Uterus (tissue), 2 donors: ENCODE measurements at regions not wholly inside any gene's neighbourhood (a gene's known extent, or its start where the extent isn't known, plus 50 kb on each side); places are given as distances from the start of the nearest gene placed in this dataset.

Experiments
- CTCF ChIP-seq, 4 experiments: fragments of 200-600 bp in 2 of 4; fragments of 450-650 bp in 2 of 4; sonication (generic) in 2 of 4; IDR thresholded peaks; one replicate each; pipeline ENCODE4 v1.5.1; 2016 to 2019; ENCODE audit warnings: antibody characterized with exemption in 4 of 4, mild to moderate bottlenecking in 2 of 4, moderate library complexity in 1 of 4
- POLR2A ChIP-seq, 2 donors: fragments of 450-650 bp; IDR thresholded peaks; one replicate each; pipeline ENCODE4 v1.6.1; 2016; ENCODE audit warnings: antibody characterized with exemption in 2 of 2, mild to moderate bottlenecking in 1 of 2, moderate library complexity in 1 of 2

- TF ChIP-seq CTCF (IDR thresholded peaks at IDR 0.05) (no peak), POLR2A (IDR thresholded peaks at IDR 0.05) (no peak)
Measured at GRCh38 chr5:164671640-164672039, 1166.2 kb downstream of the MAT2B start.
